ENCODE measurements at regions not wholly inside any gene's neighbourhood (a gene's known extent, or its start where the extent isn't known, plus 50 kb on each side); places are given as distances from the start of the nearest gene placed in this dataset.

- Mint-ChIP-seq H3K9me3 (no peaks in the 10 kb centered on the region), H3K27ac (no peak overlapping the region), H3K36me3 (no peaks in the 10 kb centered on the region)
- DNase-seq (ENCODE audit: low spot score in 2 of 2) (no peak), ATAC-seq (no peak)
Measured at GRCh38 chr1:63054184-63054583, 268.2 kb upstream of the FOXD3 start.

GRCh38 chr1:63063367-63063766 lies 259.0 kb upstream of the FOXD3 start:
- H3K36me3 Mint-ChIP-seq = no peaks in the 10 kb centered on the region
- ATAC-seq (no peak), DNase-seq (ENCODE audit: low spot score in 2 of 2) (no peak)
- no peaks in the 10 kb centered on the region for H3K9me3 Mint-ChIP-seq
- no peak overlapping the region for H3K27ac Mint-ChIP-seq

- ATAC-seq (no peak), DNase-seq (ENCODE audit: low spot score in 2 of 2) (no peak)
- Mint-ChIP-seq H3K9me3 (no peaks in the 10 kb centered on the region), H3K27ac (no peak overlapping the region), H3K36me3 (no peaks in the 10 kb centered on the region)
Measured at GRCh38 chr1:63064135-63064534, 258.2 kb upstream of the FOXD3 start.

GRCh38 chr1:63068626-63069025 lies 253.7 kb upstream of the FOXD3 start:
- Mint-ChIP-seq H3K9me3 (no peaks in the 10 kb centered on the region), H3K27ac (no peak overlapping the region), H3K36me3 (peaks cover 0 to 5% of the 10 kb centered on the region in 2 donors)
- ATAC-seq (no peak), DNase-seq (ENCODE audit: low spot score in 2 of 2) (no peak)

GRCh38 chr1:63069214-63069613 lies 253.2 kb upstream of the FOXD3 start:
- DNase-seq (ENCODE audit: low spot score in 2 of 2) = no peak
- Mint-ChIP-seq H3K36me3 (peaks cover 0 to 5% of the 10 kb centered on the region in 2 donors), H3K9me3 (no peaks in the 10 kb centered on the region), H3K27ac (no peak overlapping the region)
- ATAC-seq = no peak

GRCh38 chr1:63073309-63074306 lies 248.8 kb upstream of the FOXD3 start:
- H3K36me3 Mint-ChIP-seq = peaks cover 0 to 13% of the 10 kb centered on the region in 2 donors
- DNase-seq (ENCODE audit: low spot score in 2 of 2) = no peak
- ATAC-seq = no peak
- no peak overlapping the region for H3K27ac Mint-ChIP-seq
- H3K9me3 Mint-ChIP-seq = peaks cover 10 to 11% of the 10 kb centered on the region in 2 donors

GRCh38 chr1:63074321-63074720 lies 248.0 kb upstream of the FOXD3 start:
- no peak overlapping the region for H3K27ac Mint-ChIP-seq
- peaks cover 0 to 13% of the 10 kb centered on the region in 2 donors for H3K36me3 Mint-ChIP-seq
- peaks cover 10 to 11% of the 10 kb centered on the region in 2 donors for H3K9me3 Mint-ChIP-seq
- DNase-seq (ENCODE audit: low spot score in 2 of 2) = no peak
- ATAC-seq = no peak

- Mint-ChIP-seq H3K9me3 (no peaks in the 10 kb centered on the region), H3K27ac (no peak overlapping the region), H3K36me3 (no peaks in the 10 kb centered on the region)
- no peak for ATAC-seq
- DNase-seq (ENCODE audit: low spot score in 2 of 2) = no peak
Measured at GRCh38 chr1:63082766-63083165, 239.6 kb upstream of the FOXD3 start.

GRCh38 chr1:63087966-63088365 lies 234.4 kb upstream of the FOXD3 start:
- ATAC-seq (no peak), DNase-seq (ENCODE audit: low spot score in 2 of 2) (no peak)
- Mint-ChIP-seq H3K9me3 (peaks cover 2 to 3% of the 10 kb centered on the region in 2 donors), H3K36me3 (no peaks in the 10 kb centered on the region), H3K27ac (no peak overlapping the region)

- Mint-ChIP-seq H3K36me3 (no peaks in the 10 kb centered on the region), H3K9me3 (no peaks in the 10 kb centered on the region), H3K27ac (no peak overlapping the region)
- ATAC-seq = no peak
- no peak for DNase-seq (ENCODE audit: low spot score in 2 of 2)
Measured at GRCh38 chr1:63099188-63099587, 223.2 kb upstream of the FOXD3 start.

GRCh38 chr1:63101336-63101735 lies 221.0 kb upstream of the FOXD3 start:
- Mint-ChIP-seq H3K36me3 (no peaks in the 10 kb centered on the region), H3K27ac (no peak overlapping the region), H3K9me3 (no peaks in the 10 kb centered on the region)
- no peak for DNase-seq (ENCODE audit: low spot score in 2 of 2)
- no peak for ATAC-seq

- H3K27ac Mint-ChIP-seq = no peak overlapping the region
- DNase-seq (ENCODE audit: low spot score in 2 of 2) = no peak
- H3K36me3 Mint-ChIP-seq = no peaks in the 10 kb centered on the region
- ATAC-seq = no peak
- no peaks in the 10 kb centered on the region for H3K9me3 Mint-ChIP-seq
Measured at GRCh38 chr1:63103682-63104081, 218.7 kb upstream of the FOXD3 start.

GRCh38 chr1:63107066-63107465 lies 215.3 kb upstream of the FOXD3 start:
- no peak for ATAC-seq
- Mint-ChIP-seq H3K9me3 (no peaks in the 10 kb centered on the region), H3K27ac (no peak overlapping the region), H3K36me3 (no peaks in the 10 kb centered on the region)
- no peak for DNase-seq (ENCODE audit: low spot score in 2 of 2)

GRCh38 chr1:63108206-63108605 lies 214.2 kb upstream of the FOXD3 start:
- ATAC-seq (no peak), DNase-seq (ENCODE audit: low spot score in 2 of 2) (no peak)
- Mint-ChIP-seq H3K9me3 (no peaks in the 10 kb centered on the region), H3K27ac (no peak overlapping the region), H3K36me3 (no peaks in the 10 kb centered on the region)

GRCh38 chr1:63112155-63112900 lies 210.0 kb upstream of the FOXD3 start:
- H3K27ac Mint-ChIP-seq = no peak overlapping the region
- ATAC-seq (peak in 1 of 2 donors; percentile 76), DNase-seq (ENCODE audit: low spot score in 2 of 2) (no peak)
- no peaks in the 10 kb centered on the region for H3K36me3 Mint-ChIP-seq
- no peaks in the 10 kb centered on the region for H3K9me3 Mint-ChIP-seq

GRCh38 chr1:63115527-63115926 lies 206.8 kb upstream of the FOXD3 start:
- Mint-ChIP-seq H3K9me3 (no peaks in the 10 kb centered on the region), H3K27ac (no peak overlapping the region), H3K36me3 (no peaks in the 10 kb centered on the region)
- DNase-seq (ENCODE audit: low spot score in 2 of 2) (no peak), ATAC-seq (no peak)

GRCh38 chr1:63116016-63116415 lies 206.4 kb upstream of the FOXD3 start:
- Mint-ChIP-seq H3K9me3 (no peaks in the 10 kb centered on the region), H3K36me3 (no peaks in the 10 kb centered on the region), H3K27ac (no peak overlapping the region)
- ATAC-seq (no peak), DNase-seq (ENCODE audit: low spot score in 2 of 2) (no peak)

All from activated naive CD4-positive, alpha-beta T cell treated with anti-CD3 and anti-CD28 coated beads, Interleukin-2, amount 50 U/mL, for 72 hours (primary cell).